ENCODE measurements at regions not wholly inside any gene's neighbourhood (a gene's known extent, or its start where the extent isn't known, plus 50 kb on each side); places are given as distances from the start of the nearest gene placed in this dataset.
A peak's percentile ranks its signal among the peaks of the same experiment; 100 is the strongest.

DNA sequence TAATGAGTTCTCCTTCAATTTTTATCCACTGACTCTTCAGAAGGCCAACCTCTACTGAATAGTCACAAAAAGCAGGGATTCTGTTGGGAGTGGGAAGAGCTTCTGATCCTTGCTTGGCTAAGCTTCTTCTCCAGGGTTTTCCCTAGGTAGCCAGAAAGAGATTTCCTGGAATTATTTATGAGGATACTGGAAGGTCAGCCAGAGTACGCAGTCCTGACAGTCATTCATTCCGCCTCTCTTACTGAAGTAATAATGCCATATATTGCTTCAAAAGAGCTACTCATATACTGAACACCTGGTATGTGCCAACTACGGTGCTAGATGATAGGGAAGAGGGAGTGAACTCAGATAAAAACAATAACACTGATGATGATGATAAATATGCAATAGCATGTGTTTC is 116.1 kb downstream of the CCDC34 start:
- TF ChIP-seq, protein P1, sequence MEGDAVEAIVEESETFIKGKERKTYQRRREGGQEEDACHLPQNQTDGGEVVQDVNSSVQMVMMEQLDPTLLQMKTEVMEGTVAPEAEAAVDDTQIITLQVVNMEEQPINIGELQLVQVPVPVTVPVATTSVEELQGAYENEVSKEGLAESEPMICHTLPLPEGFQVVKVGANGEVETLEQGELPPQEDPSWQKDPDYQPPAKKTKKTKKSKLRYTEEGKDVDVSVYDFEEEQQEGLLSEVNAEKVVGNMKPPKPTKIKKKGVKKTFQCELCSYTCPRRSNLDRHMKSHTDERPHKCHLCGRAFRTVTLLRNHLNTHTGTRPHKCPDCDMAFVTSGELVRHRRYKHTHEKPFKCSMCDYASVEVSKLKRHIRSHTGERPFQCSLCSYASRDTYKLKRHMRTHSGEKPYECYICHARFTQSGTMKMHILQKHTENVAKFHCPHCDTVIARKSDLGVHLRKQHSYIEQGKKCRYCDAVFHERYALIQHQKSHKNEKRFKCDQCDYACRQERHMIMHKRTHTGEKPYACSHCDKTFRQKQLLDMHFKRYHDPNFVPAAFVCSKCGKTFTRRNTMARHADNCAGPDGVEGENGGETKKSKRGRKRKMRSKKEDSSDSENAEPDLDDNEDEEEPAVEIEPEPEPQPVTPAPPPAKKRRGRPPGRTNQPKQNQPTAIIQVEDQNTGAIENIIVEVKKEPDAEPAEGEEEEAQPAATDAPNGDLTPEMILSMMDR (IDR thresholded peaks at IDR 0.05; ENCODE audit: poor library complexity, severe bottlenecking): no peak
- Histone ChIP-seq H3K4me1 (ENCODE audit: insufficient read depth, poor library complexity, severe bottlenecking) (no peaks in the 10 kb centered on the region), H3K4me3 (ENCODE audit: severe bottlenecking) (no peak overlapping the region), H3K36me3 (ENCODE audit: low read depth) (no peaks in the 10 kb centered on the region), H3K27me3 (ENCODE audit: insufficient read depth, poor library complexity, severe bottlenecking) (no peaks in the 10 kb centered on the region), H3K27ac (ENCODE audit: poor library complexity, severe bottlenecking) (no peak overlapping the region), H3K9me3 (ENCODE audit: severe bottlenecking) (no peaks in the 10 kb centered on the region)
- DNase-seq (ENCODE audit: low spot score): no peak
- no peak for ATAC-seq (ENCODE audit: low read depth)

DNA sequence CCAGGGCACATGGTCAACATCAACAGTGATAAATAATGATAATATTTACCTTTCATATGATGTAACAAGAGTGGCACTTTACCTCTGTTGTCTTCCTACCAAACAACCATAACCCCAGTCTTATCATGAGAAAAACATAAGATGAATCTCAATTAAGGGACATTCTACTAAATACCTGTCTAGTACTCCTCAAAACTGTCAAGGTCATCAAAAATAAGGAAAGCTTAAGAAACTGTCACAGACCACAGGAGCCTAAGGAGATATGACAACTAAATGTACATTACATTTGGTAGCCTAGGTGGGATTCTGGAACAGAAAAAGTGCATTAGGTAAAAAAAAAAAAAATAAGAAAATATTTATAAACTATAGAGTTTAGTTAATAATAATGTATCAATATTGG is 118.1 kb downstream of the CCDC34 start:
- H3K36me3 ChIP-seq (ENCODE audit: low read depth): no peaks in the 10 kb centered on the region
- TF ChIP-seq, protein P1 (IDR thresholded peaks at IDR 0.05; ENCODE audit: poor library complexity, severe bottlenecking): no peak
- H3K27ac ChIP-seq (ENCODE audit: poor library complexity, severe bottlenecking): no peak overlapping the region
- ATAC-seq (ENCODE audit: low read depth) (no peak), DNase-seq (ENCODE audit: low spot score) (no peak)
- H3K4me1 ChIP-seq (ENCODE audit: insufficient read depth, poor library complexity, severe bottlenecking): no peaks in the 10 kb centered on the region
- no peaks in the 10 kb centered on the region for H3K9me3 ChIP-seq (ENCODE audit: severe bottlenecking)
- H3K4me3 ChIP-seq (ENCODE audit: severe bottlenecking): no peak overlapping the region
- H3K27me3 ChIP-seq (ENCODE audit: insufficient read depth, poor library complexity, severe bottlenecking): no peaks in the 10 kb centered on the region

DNA sequence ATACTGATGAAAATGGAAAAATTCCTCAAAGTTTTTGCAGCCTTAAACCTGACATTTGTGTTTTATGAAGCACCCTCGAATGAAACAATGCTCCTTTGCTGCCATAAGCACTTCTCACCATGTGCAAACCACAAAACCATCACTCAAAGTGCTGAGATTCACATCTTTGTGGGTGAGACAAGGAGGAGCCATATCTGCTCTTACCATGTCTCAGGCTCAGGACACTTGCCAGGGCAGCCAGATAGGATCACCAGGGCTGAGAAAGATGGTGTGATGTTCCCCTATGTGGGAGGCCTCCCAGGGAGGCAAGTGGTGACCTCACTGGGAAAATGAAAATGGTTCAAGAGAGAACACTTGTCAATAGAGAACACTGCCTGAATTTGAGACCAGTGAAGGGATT is 120.4 kb downstream of the CCDC34 start:
- Histone ChIP-seq H3K4me3 (ENCODE audit: severe bottlenecking) (no peak overlapping the region), H3K4me1 (ENCODE audit: insufficient read depth, poor library complexity, severe bottlenecking) (no peaks in the 10 kb centered on the region), H3K27ac (ENCODE audit: poor library complexity, severe bottlenecking) (no peak overlapping the region), H3K36me3 (ENCODE audit: low read depth) (no peaks in the 10 kb centered on the region), H3K27me3 (ENCODE audit: insufficient read depth, poor library complexity, severe bottlenecking) (no peaks in the 10 kb centered on the region), H3K9me3 (ENCODE audit: severe bottlenecking) (no peaks in the 10 kb centered on the region)
- no peak for ATAC-seq (ENCODE audit: low read depth)
- DNase-seq (ENCODE audit: low spot score): no peak
- TF ChIP-seq, protein P1 (IDR thresholded peaks at IDR 0.05; ENCODE audit: poor library complexity, severe bottlenecking): no peak

DNA sequence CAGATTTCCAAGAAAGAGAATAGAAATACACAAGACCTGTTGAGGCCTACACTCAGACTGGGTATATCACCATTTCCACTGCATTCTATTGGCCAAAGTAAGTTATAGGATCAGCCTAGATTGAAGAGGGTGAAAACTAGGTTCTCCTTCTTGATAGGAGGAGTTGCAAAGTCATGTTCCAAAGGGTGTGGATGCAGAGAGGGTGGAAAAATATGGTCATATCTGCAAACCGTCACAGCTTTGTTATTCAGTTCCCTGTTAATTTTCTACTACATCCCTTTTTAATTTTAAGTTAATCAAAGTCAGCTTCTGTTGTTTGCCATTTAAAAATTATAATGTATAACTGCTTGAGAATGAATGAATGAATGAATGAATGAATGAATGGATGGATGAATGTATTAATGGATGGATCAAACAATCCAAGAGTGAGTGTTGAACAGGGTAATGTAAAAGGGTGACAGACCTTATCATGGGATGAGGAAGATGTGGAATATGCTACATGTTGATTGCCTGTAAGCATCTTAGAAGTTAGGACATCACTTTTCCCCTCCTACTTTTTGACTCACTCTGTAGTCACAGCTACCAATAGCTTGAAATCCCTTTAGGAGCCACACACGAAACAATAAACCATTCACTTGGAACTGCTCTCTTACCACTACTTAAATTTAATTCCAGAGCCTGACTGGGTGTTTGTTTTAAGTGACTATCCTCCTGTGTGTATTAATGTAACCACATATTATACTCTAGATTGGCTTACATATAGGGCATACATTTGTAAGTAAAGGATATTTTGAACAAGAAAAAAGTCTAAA is 121.5 kb downstream of the CCDC34 start:
- no peak for DNase-seq (ENCODE audit: low spot score)
- Histone ChIP-seq H3K4me3 (ENCODE audit: severe bottlenecking) (no peak overlapping the region), H3K36me3 (ENCODE audit: low read depth) (no peaks in the 10 kb centered on the region), H3K27me3 (ENCODE audit: insufficient read depth, poor library complexity, severe bottlenecking) (no peaks in the 10 kb centered on the region), H3K9me3 (ENCODE audit: severe bottlenecking) (no peaks in the 10 kb centered on the region), H3K4me1 (ENCODE audit: insufficient read depth, poor library complexity, severe bottlenecking) (no peaks in the 10 kb centered on the region), H3K27ac (ENCODE audit: poor library complexity, severe bottlenecking) (no peak overlapping the region)
- TF ChIP-seq, protein P1 (IDR thresholded peaks at IDR 0.05; ENCODE audit: poor library complexity, severe bottlenecking): no peak
- peak; percentile 97 for ATAC-seq (ENCODE audit: low read depth)

DNA sequence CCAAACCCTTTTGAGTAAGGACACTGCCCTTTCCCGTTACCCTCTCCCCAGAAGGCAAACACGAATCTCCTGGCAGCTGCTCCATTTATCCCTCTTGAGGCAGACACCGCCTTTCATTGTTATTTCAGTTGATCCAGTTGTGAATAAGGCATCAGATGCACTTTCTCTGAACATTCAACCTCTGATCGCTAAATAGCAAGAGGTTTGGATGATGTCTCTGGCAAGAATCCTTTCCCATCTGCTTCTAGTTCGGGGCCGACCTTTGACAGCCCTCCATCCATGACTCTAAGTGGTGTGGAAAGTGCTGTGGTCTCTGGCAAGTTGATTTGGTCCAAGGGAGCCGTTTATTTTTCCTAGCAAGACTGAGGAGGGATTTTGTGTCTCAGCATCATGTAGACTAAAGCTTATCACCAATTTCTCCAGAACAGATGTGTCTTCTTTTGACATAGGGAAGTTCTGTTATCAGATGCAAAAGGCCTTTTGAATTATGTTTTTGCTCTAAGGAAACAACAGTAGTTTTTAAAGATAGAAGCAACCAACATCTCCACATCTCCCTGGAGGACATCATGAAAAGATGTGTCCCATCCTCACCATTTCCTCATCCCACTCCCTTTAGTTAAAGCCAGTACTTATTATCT is 123.6 kb downstream of the CCDC34 start:
- no peak for DNase-seq (ENCODE audit: low spot score)
- H3K4me3 ChIP-seq (ENCODE audit: severe bottlenecking): no peak overlapping the region

More for the DNA sequence above, 123.6 kb downstream of the CCDC34 start:
- no peaks in the 10 kb centered on the region for H3K27me3 ChIP-seq (ENCODE audit: insufficient read depth, poor library complexity, severe bottlenecking)
- ATAC-seq (ENCODE audit: low read depth): no peak
- no peaks in the 10 kb centered on the region for H3K36me3 ChIP-seq (ENCODE audit: low read depth)
- H3K27ac ChIP-seq (ENCODE audit: poor library complexity, severe bottlenecking): no peak overlapping the region
- H3K4me1 ChIP-seq (ENCODE audit: insufficient read depth, poor library complexity, severe bottlenecking): no peaks in the 10 kb centered on the region
- TF ChIP-seq, protein P1 (IDR thresholded peaks at IDR 0.05; ENCODE audit: poor library complexity, severe bottlenecking): no peak
- no peaks in the 10 kb centered on the region for H3K9me3 ChIP-seq (ENCODE audit: severe bottlenecking)

Measured in RWPE2 (cell line).